ENCODE measurements at regions not wholly inside any gene's neighbourhood (a gene's known extent, or its start where the extent isn't known, plus 50 kb on each side); places are given as distances from the start of the nearest gene placed in this dataset.

- no peak for DNase-seq
Observed at GRCh38 chr2:12831016-12831415, 114.3 kb downstream of the TRIB2 start.

- no peak for DNase-seq
Observed at GRCh38 chr2:12834239-12834638, 117.5 kb downstream of the TRIB2 start.

GRCh38 chr2:12835733-12836132 lies 119.0 kb downstream of the TRIB2 start:
- no peak for DNase-seq

- no peak for DNase-seq
Observed at GRCh38 chr2:12839339-12839738, 122.6 kb downstream of the TRIB2 start.

- DNase-seq = no peak
Observed at GRCh38 chr2:12841021-12841420, 124.3 kb downstream of the TRIB2 start.

- DNase-seq = no peak
Observed at GRCh38 chr2:12842917-12843316, 126.2 kb downstream of the TRIB2 start.

- DNase-seq = no peak
Observed at GRCh38 chr2:12844511-12844910, 127.8 kb downstream of the TRIB2 start.

- DNase-seq = no peak
Observed at GRCh38 chr2:12847694-12848575, 131.2 kb downstream of the TRIB2 start.

GRCh38 chr2:12852135-12852534 lies 135.4 kb downstream of the TRIB2 start:
- no peak for DNase-seq

GRCh38 chr2:12854001-12854530 lies 137.3 kb downstream of the TRIB2 start:
- DNase-seq = no peak

GRCh38 chr2:12855508-12855907 lies 138.8 kb downstream of the TRIB2 start:
- no peak for DNase-seq

- DNase-seq = no peak
Observed at GRCh38 chr2:12856934-12857601, 140.3 kb downstream of the TRIB2 start.

- no peak for DNase-seq
Observed at GRCh38 chr2:12857891-12858290, 141.2 kb downstream of the TRIB2 start.

GRCh38 chr2:12858786-12859185 lies 142.1 kb downstream of the TRIB2 start:
- no peak for DNase-seq

GRCh38 chr2:12861344-12861930 lies 144.7 kb downstream of the TRIB2 start:
- DNase-seq = no peak

GRCh38 chr2:12862541-12862940 lies 145.8 kb downstream of the TRIB2 start:
- no peak for DNase-seq

GRCh38 chr2:12863937-12864336 lies 147.2 kb downstream of the TRIB2 start:
- DNase-seq = no peak

- DNase-seq = no peak
Observed at GRCh38 chr2:12867631-12868287, 151.0 kb downstream of the TRIB2 start.

GRCh38 chr2:12870692-12871091 lies 154.0 kb downstream of the TRIB2 start:
- DNase-seq = no peak

- DNase-seq = no peak
Observed at GRCh38 chr2:12871694-12872315, 155.1 kb downstream of the TRIB2 start.

- DNase-seq = no peak
Observed at GRCh38 chr2:12877761-12878160, 161.0 kb downstream of the TRIB2 start.

- no peak for DNase-seq
Observed at GRCh38 chr2:12879649-12880048, 162.9 kb downstream of the TRIB2 start.

- DNase-seq = no peak
Observed at GRCh38 chr2:12881952-12882351, 165.2 kb downstream of the TRIB2 start.
